Panc1 (cell line): ENCODE measurements at regions not wholly inside any gene's neighbourhood (a gene's known extent, or its start where the extent isn't known, plus 50 kb on each side); places are given as distances from the start of the nearest gene placed in this dataset.

Experiments
- ATAC-seq: fragments of 200-7000 bp; cut with Tn5 transposase; 2 replicates; pipeline ENCODE4 v1.9.1; 2020; ENCODE audit warnings: mild to moderate bottlenecking, moderate library complexity
- BruUV-seq: library from RNA; stranded (reverse); fragments of 400-500 nt; replicated peaks from 2 replicates; lab custom pipeline; 2021; lab: Mats Ljungman, UMichigan
- CTCF ChIA-PET: fragments of 300-600 bp; sonication (Branson Sonifier 250); formaldehyde crosslinking; loops from one replicate; lab custom pipeline; 2022; ENCODE audit warnings: antibody characterized with exemption; lab: Charles Lee
- POLR2A ChIA-PET: fragments of 300-600 bp; sonication (Branson Sonifier 250); formaldehyde crosslinking; loops from one replicate; lab custom pipeline; 2022; ENCODE audit warnings: antibody characterized with exemption; lab: Charles Lee
- DNase-seq: peaks from one replicate; pipeline ENCODE4 v3.0.0-alpha.2; 2010; ENCODE audit warnings: low read depth, low spot score
- H3K27ac ChIP-seq: 2 replicates; pipeline ENCODE4 v1.5.1; 2011; ENCODE audit warnings: mild to moderate bottlenecking, low read length, inconsistent platforms
- H3K27me3 ChIP-seq: fragments of 200-500 bp; sonication (Bioruptor generic); 2 replicates; pipeline ENCODE4 v1.6.0; 2014; ENCODE audit warnings: low read length, inconsistent platforms; ENCODE audit not compliant: control insufficient read depth, insufficient read depth
- H3K36me3 ChIP-seq: fragments of 200-500 bp; sonication (Bioruptor generic); 2 replicates; pipeline ENCODE4 v1.5.1; 2014; ENCODE audit warnings: inconsistent platforms, mild to moderate bottlenecking, low read length, moderate library complexity; ENCODE audit not compliant: control insufficient read depth, insufficient read depth
- H3K4me1 ChIP-seq: 2 replicates; pipeline ENCODE4 v1.5.1; 2011; ENCODE audit warnings: inconsistent platforms, mild to moderate bottlenecking, low read length, moderate library complexity; ENCODE audit not compliant: control insufficient read depth, insufficient read depth
- H3K4me3 ChIP-seq, 2 experiments: 2 replicates each; pipeline ENCODE4 v1.5.1; 2011 to 2012; ENCODE audit warnings: low read depth in 2 of 2, low read length in 2 of 2, mild to moderate bottlenecking in 2 of 2, inconsistent platforms in 1 of 2, moderate library complexity in 1 of 2
- H3K9me3 ChIP-seq: fragments of 200-500 bp; sonication (Bioruptor generic); 2 replicates; pipeline ENCODE4 v1.5.1; 2014; ENCODE audit warnings: low read depth, mild to moderate bottlenecking, inconsistent platforms, low read length, moderate library complexity; ENCODE audit not compliant: control insufficient read depth, insufficient read depth
- POLR2AphosphoS5 ChIP-seq: IDR thresholded peaks from 2 replicates; pipeline ENCODE4 v1.6.1; 2012; ENCODE audit warnings: mild to moderate bottlenecking, low read depth, low read length, moderate library complexity
- REST ChIP-seq, 2 experiments: IDR thresholded peaks; 2 replicates each; pipeline ENCODE4 v1.6.1; 2011 to 2012; ENCODE audit warnings: low read depth in 2 of 2, control low read depth in 1 of 2, low read length in 1 of 2, mild to moderate bottlenecking in 1 of 2, moderate library complexity in 1 of 2; ENCODE audit not compliant: insufficient read depth in 1 of 2
- SIN3A ChIP-seq: IDR thresholded peaks from 2 replicates; pipeline ENCODE4 v1.6.1; 2012; ENCODE audit warnings: low read depth, mild to moderate bottlenecking, low read length, moderate library complexity, borderline replicate concordance; ENCODE audit not compliant: insufficient read depth
- TCF7L2 ChIP-seq: IDR thresholded peaks from 2 replicates; pipeline ENCODE4 v1.6.1; 2011; ENCODE audit warnings: mild to moderate bottlenecking, low read depth, low read length, inconsistent platforms
- in situ Hi-C: cut with HindIII; loops from 2 replicates; pipeline ENCODE4 v1.10.0; 2016; ENCODE audit warnings: low sequenced_read_pairs, low pct_unique_long_range_greater_than_20kb
- intact Hi-C: fragments of 100-400 bp; cut with micrococcal nuclease; formaldehyde crosslinking; loops from one replicate; pipeline ENCODE4 v1.10.0; 2022; ENCODE audit not compliant: unreplicated experiment
- TF ChIP-seq, protein P1 (sequence below): fragments of 450-650 bp; IDR thresholded peaks from 2 replicates; pipeline ENCODE4 v1.5.1; 2017; ENCODE audit warnings: mild to moderate bottlenecking

- no peak for DNase-seq
- no TSS peak for BruUV-seq
- Histone ChIP-seq H3K36me3 (no peaks in the 10 kb centered on the region), H3K4me3 (no peak overlapping the region), H3K27me3 (no peaks in the 10 kb centered on the region; the same call in 1 of the 2 replicates), H3K9me3 (no peaks in the 10 kb centered on the region), H3K27ac (no peak overlapping the region), H3K4me1 (no peaks in the 10 kb centered on the region)
- intact Hi-C loops (no loop called here), in situ Hi-C loops (no loop called here)
- no peak for ATAC-seq
- no peak for TF ChIP-seq POLR2AphosphoS5
- no peak for TF ChIP-seq REST (IDR thresholded peaks at IDR 0.05; ENCODE audit: insufficient read depth in 1 of 2, low read depth in 2 of 2, low read length in 1 of 2)
- TF ChIP-seq TCF7L2: no peak
- ChIA-PET POLR2A (no interaction called here), CTCF (no interaction called here)
Observed at GRCh38 chr1:114286179-114286578, 132.5 kb upstream of the SYT6 start.

DNA sequence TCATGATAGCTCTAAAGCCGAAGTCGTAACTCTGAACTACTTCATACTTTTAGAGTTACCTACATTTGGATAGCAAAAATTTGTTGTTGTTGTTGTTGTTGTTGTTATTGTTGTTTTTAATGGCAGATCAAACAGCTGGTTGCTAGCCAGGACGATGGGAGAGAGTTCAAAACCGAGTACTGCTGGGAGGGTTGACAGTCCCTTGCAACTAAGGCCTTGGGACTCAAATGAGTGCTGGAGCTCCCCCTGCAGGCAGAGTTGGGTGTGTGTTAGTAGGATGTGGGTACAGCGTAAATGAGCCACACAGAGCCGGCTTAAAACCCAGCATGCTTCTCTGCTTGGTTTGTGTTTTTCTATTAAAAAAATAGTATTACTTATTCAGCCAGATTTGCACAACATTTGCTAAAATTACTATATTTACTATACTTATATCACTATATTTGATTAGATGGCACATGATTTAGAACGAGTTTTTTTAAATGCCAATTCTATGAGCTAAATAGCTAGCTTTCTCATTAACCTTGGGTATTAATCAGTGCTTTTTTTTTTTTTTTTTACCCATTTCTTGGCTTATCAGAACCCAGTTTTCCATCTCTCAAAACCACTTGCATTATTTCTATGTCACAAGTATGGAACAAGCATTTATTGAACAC is 129.2 kb upstream of the SYT6 start:
- POLR2A ChIA-PET: no interaction called here
- Histone ChIP-seq H3K27ac (no peak overlapping the region), H3K36me3 (no peaks in the 10 kb centered on the region), H3K9me3 (no peaks in the 10 kb centered on the region), H3K4me1 (no peaks in the 10 kb centered on the region), H3K27me3 (no peaks in the 10 kb centered on the region), H3K4me3 (no peak overlapping the region)
- intact Hi-C loops: loop anchor here (2.0 kb wide), 1 partner anchor 304 kb away; the partner anchor contains the start of gene OLFML3
- DNase-seq: peak; percentile 64
- CTCF ChIA-PET: interaction anchor here (0.5 to 1.8 kb wide), 6 partner anchors 11 to 1107 kb away, joined by 3 to 14 read pairs (median 3); partner anchors contain the start of gene OLFML3
- no TSS peak for BruUV-seq
- in situ Hi-C loops: no loop called here
- ATAC-seq: peak; percentile 98
- TF ChIP-seq SIN3A (no peak), REST (IDR thresholded peaks at IDR 0.05; ENCODE audit: insufficient read depth in 1 of 2, low read depth in 2 of 2, low read length in 1 of 2) (no peak), TCF7L2 (no peak), POLR2AphosphoS5 (no peak)
- TF ChIP-seq, protein P1, sequence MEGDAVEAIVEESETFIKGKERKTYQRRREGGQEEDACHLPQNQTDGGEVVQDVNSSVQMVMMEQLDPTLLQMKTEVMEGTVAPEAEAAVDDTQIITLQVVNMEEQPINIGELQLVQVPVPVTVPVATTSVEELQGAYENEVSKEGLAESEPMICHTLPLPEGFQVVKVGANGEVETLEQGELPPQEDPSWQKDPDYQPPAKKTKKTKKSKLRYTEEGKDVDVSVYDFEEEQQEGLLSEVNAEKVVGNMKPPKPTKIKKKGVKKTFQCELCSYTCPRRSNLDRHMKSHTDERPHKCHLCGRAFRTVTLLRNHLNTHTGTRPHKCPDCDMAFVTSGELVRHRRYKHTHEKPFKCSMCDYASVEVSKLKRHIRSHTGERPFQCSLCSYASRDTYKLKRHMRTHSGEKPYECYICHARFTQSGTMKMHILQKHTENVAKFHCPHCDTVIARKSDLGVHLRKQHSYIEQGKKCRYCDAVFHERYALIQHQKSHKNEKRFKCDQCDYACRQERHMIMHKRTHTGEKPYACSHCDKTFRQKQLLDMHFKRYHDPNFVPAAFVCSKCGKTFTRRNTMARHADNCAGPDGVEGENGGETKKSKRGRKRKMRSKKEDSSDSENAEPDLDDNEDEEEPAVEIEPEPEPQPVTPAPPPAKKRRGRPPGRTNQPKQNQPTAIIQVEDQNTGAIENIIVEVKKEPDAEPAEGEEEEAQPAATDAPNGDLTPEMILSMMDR: peak; percentile 86
